K562 (cell line): ENCODE measurements at regions not wholly inside any gene's neighbourhood (a gene's known extent, or its start where the extent isn't known, plus 50 kb on each side); places are given as distances from the start of the nearest gene placed in this dataset.

Experiments used
- CXXC5 ChIP-seq: fragments of 250-450 bp; sonication (Bioruptor Pico); IDR thresholded peaks from 2 replicates; pipeline ENCODE4 v1.8.0; 2022; ENCODE audit warnings: inconsistent platforms, mild to moderate bottlenecking, moderate library complexity
- GATAD2A ChIP-seq: fragments of 450-650 bp; IDR thresholded peaks from 2 replicates; pipeline ENCODE4 v1.6.1; 2017
- MAFK ChIP-seq: IDR thresholded peaks from 2 replicates; pipeline ENCODE4 v1.6.1; 2011; ENCODE audit warnings: low read length, improper control_type of control experiment
- MTA3 ChIP-seq: fragments of 450-650 bp; formaldehyde crosslinking; IDR thresholded peaks from 2 replicates; pipeline ENCODE4 v1.6.1; 2017; ENCODE audit warnings: mild to moderate bottlenecking, borderline replicate concordance
- PRMT5 ChIP-seq: sonication (generic); formaldehyde crosslinking; IDR thresholded peaks from 2 replicates; pipeline ENCODE4 v1.5.0; 2020; ENCODE audit warnings: missing genetic modification reagents
- PRPF4 ChIP-seq: fragments of 200-400 bp; formaldehyde crosslinking; IDR thresholded peaks from one replicate; pipeline ENCODE4 v1.6.1; 2017; ENCODE audit warnings: low read length, low read depth, mild to moderate bottlenecking; ENCODE audit not compliant: insufficient read depth, poor library complexity, severe bottlenecking
- TCF3 ChIP-seq: sonication (generic); formaldehyde crosslinking; IDR thresholded peaks from 2 replicates; pipeline ENCODE4 v1.4.0; 2020; ENCODE audit warnings: mild to moderate bottlenecking, missing genetic modification reagents
- XRCC5 ChIP-seq: fragments of 200-400 bp; formaldehyde crosslinking; IDR thresholded peaks from 2 replicates; pipeline ENCODE4 v1.6.1; 2017; ENCODE audit warnings: low read depth, mild to moderate bottlenecking, low read length
- TF ChIP-seq, protein P1 (sequence below), 3 experiments: IDR thresholded peaks in 2 of 3; conservative IDR thresholded peaks in 1 of 3; 2 replicates each; pipeline ENCODE4 v1.5.1; 2011 to 2012; ENCODE audit warnings: low read length in 3 of 3, mild to moderate bottlenecking in 3 of 3, control low read depth in 2 of 3, improper control_type of control experiment in 1 of 3, inconsistent platforms in 1 of 3, low read depth in 1 of 3, mixed read lengths in 1 of 3, moderate library complexity in 1 of 3; ENCODE audit not compliant: insufficient read depth in 2 of 3
- TF ChIP-seq, protein P2 (sequence below): sonication (generic); formaldehyde crosslinking; IDR thresholded peaks from 2 replicates; pipeline ENCODE4 v1.9.0; 2022; ENCODE audit warnings: mild to moderate bottlenecking, missing genetic modification reagents

DNA sequence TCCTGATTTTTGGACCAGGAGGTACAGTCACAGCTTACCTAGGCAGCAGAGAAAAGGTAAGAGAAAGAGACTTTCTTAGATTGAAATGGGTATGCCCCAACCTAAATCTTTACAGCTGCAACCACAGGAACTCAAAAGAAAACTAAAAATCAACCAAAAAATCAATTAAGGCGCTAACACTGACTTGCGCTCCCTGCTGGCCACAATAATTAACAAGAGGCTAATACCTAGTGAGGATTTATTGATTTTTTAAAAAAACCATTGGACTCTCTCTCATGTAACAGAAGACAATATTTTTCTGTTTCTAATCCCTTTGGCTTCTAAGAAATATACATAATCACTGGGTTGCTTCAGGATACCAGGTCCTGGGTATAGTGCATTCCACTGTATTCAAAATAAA, 153.9 kb upstream of the TENM3 start:
- TF ChIP-seq MTA3 (no peak), PRPF4 (no peak), XRCC5 (no peak), PRMT5 (CRISPR knock-in tag) (no peak), GATAD2A (no peak), CXXC5 (CRISPR knock-in tag) (no peak), TCF3 (CRISPR knock-in tag) (no peak), MAFK (no peak)
- TF ChIP-seq, protein P1, sequence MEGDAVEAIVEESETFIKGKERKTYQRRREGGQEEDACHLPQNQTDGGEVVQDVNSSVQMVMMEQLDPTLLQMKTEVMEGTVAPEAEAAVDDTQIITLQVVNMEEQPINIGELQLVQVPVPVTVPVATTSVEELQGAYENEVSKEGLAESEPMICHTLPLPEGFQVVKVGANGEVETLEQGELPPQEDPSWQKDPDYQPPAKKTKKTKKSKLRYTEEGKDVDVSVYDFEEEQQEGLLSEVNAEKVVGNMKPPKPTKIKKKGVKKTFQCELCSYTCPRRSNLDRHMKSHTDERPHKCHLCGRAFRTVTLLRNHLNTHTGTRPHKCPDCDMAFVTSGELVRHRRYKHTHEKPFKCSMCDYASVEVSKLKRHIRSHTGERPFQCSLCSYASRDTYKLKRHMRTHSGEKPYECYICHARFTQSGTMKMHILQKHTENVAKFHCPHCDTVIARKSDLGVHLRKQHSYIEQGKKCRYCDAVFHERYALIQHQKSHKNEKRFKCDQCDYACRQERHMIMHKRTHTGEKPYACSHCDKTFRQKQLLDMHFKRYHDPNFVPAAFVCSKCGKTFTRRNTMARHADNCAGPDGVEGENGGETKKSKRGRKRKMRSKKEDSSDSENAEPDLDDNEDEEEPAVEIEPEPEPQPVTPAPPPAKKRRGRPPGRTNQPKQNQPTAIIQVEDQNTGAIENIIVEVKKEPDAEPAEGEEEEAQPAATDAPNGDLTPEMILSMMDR (IDR thresholded peaks at IDR 0.05 in 2 of 3, conservative IDR thresholded peaks at IDR 0.05 in 1 of 3; ENCODE audit: insufficient read depth in 2 of 3, low read depth in 1 of 3, low read length in 3 of 3), result peak in 2 of 3 experiments; percentile 37 to 51; a peak in 2 of 6 replicates
- TF ChIP-seq, protein P2, sequence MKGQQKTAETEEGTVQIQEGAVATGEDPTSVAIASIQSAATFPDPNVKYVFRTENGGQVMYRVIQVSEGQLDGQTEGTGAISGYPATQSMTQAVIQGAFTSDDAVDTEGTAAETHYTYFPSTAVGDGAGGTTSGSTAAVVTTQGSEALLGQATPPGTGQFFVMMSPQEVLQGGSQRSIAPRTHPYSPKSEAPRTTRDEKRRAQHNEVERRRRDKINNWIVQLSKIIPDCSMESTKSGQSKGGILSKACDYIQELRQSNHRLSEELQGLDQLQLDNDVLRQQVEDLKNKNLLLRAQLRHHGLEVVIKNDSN (CRISPR knock-in tag), result no peak
